ENCODE measurements at regions not wholly inside any gene's neighbourhood (a gene's known extent, or its start where the extent isn't known, plus 50 kb on each side); places are given as distances from the start of the nearest gene placed in this dataset.

GRCh38 chr15:60130821-60131220, 126.7 kb downstream of the FOXB1 start:
- WGBS, result 98% methylated on average over 7 of the region's 7 CpGs
- Histone ChIP-seq H3K4me3 (ENCODE audit: low read length) (no peak overlapping the region), H3K27me3 (ENCODE audit: insufficient read depth, low read length) (0 out of 2 replicates have a peak, but pooled peaks cover 3% of the 10 kb centered on the region), H3K9me3 (ENCODE audit: insufficient read depth, low read depth, low read length) (no peaks in the 10 kb centered on the region), H3K4me1 (ENCODE audit: insufficient read depth, low read length) (peaks cover 28% of the 10 kb centered on the region), H3K36me3 (ENCODE audit: insufficient read depth, low read length) (no peaks in the 10 kb centered on the region), H3K9ac (ENCODE audit: low read depth, low read length) (no peak overlapping the region), H3K27ac (ENCODE audit: low read depth, low read length) (no peak overlapping the region)

- Histone ChIP-seq H3K4me3 (ENCODE audit: low read length) (no peak overlapping the region), H3K27ac (ENCODE audit: low read depth, low read length) (no peak overlapping the region), H3K9me3 (ENCODE audit: insufficient read depth, low read depth, low read length) (no peaks in the 10 kb centered on the region), H3K36me3 (ENCODE audit: insufficient read depth, low read length) (no peaks in the 10 kb centered on the region), H3K9ac (ENCODE audit: low read depth, low read length) (no peak overlapping the region), H3K4me1 (ENCODE audit: insufficient read depth, low read length) (peaks cover 20% of the 10 kb centered on the region), H3K27me3 (ENCODE audit: insufficient read depth, low read length) (no peaks in the 10 kb centered on the region)
- WGBS, result 90% methylated on average over 1 of the region's 1 CpG
These were observed 130.5 kb downstream of the FOXB1 start for GRCh38 chr15:60134609-60135008.

DNA sequence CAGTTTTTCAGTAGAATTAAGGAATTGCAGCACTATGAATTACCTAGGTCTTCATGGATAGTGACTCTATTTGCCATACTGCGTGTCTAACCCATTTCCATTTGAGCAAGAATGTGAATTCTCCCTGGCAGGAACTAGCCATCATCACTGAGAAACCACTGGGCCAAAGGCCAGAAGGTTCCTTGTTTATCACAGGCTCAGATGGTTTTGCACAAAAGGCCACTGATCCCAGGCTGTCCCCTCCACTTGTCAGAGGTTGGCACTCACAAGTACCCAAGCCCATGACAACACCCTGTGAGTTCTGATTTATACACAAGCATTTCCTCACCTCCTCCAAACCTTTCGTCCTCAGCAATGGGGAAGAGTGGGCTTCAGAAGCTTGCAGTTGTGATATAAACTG, 131.8 kb downstream of the FOXB1 start:
- H3K27ac ChIP-seq (ENCODE audit: low read depth, low read length), result no peak overlapping the region
- no peaks in the 10 kb centered on the region for H3K36me3 ChIP-seq (ENCODE audit: insufficient read depth, low read length)
- no peaks in the 10 kb centered on the region for H3K9me3 ChIP-seq (ENCODE audit: insufficient read depth, low read depth, low read length)
- peaks cover 15% of the 10 kb centered on the region for H3K4me1 ChIP-seq (ENCODE audit: insufficient read depth, low read length)
- no peak overlapping the region for H3K9ac ChIP-seq (ENCODE audit: low read depth, low read length)
- 93% methylated on average over 2 of the region's 2 CpGs for WGBS
- no peaks in the 10 kb centered on the region for H3K27me3 ChIP-seq (ENCODE audit: insufficient read depth, low read length)
- H3K4me3 ChIP-seq (ENCODE audit: low read length), result no peak overlapping the region

DNA sequence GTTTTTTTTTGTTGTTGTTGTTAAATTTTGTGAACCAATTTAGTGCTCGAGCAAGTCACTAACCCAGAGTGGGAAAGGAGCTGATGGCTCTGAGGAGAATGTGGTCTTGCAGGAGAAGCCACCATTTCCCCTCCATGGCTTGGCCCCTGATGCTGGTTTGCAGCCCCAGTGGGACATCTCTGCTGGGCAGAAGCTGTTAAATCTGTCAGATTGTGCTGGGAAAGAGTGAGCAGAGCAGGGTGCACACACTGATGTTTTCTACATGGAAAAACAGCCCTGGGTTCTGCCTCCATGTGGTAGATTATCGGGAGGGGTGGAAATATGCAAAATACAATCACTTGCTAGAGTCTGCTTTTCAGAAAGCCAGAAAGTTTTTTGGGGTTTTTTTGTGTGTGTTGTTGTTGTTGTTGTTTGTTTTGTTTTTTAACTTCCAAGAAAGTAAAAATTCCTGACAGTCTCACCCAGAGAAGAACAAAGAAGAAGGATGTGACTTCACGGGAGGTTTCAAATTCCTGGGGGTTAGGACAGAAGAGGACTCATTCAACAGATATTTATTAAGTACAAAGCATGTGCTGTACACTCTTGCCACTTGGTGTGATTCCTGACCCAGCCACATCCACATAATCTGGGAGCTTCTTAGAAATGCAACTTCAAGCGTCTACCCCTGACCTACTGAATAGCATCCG, 133.7 kb downstream of the FOXB1 start:
- WGBS, result 84% methylated on average over 5 of the region's 5 CpGs
- no peak overlapping the region; the same call in 1 of the 2 replicates for H3K27ac ChIP-seq (ENCODE audit: low read depth, low read length)
- H3K9ac ChIP-seq (ENCODE audit: low read depth, low read length), result no peak overlapping the region

GRCh38 chr15:60138397-60138968, 134.4 kb downstream of the FOXB1 start:
- 96% methylated on average over 3 of the region's 3 CpGs for WGBS
- Histone ChIP-seq H3K27ac (ENCODE audit: low read depth, low read length) (no peak overlapping the region), H3K4me3 (ENCODE audit: low read length) (no peak overlapping the region), H3K4me1 (ENCODE audit: insufficient read depth, low read length) (peaks cover 15% of the 10 kb centered on the region), H3K27me3 (ENCODE audit: insufficient read depth, low read length) (no peaks in the 10 kb centered on the region), H3K9me3 (ENCODE audit: insufficient read depth, low read depth, low read length) (no peaks in the 10 kb centered on the region), H3K9ac (ENCODE audit: low read depth, low read length) (no peak overlapping the region), H3K36me3 (ENCODE audit: insufficient read depth, low read length) (no peaks in the 10 kb centered on the region)

More for the DNA sequence above, 133.7 kb downstream of the FOXB1 start:
- peaks cover 15% of the 10 kb centered on the region for H3K4me1 ChIP-seq (ENCODE audit: insufficient read depth, low read length)
- no peaks in the 10 kb centered on the region for H3K36me3 ChIP-seq (ENCODE audit: insufficient read depth, low read length)
- H3K9me3 ChIP-seq (ENCODE audit: insufficient read depth, low read depth, low read length), result no peaks in the 10 kb centered on the region
- H3K4me3 ChIP-seq (ENCODE audit: low read length), result no peak overlapping the region
- no peaks in the 10 kb centered on the region for H3K27me3 ChIP-seq (ENCODE audit: insufficient read depth, low read length)

- Histone ChIP-seq H3K9me3 (ENCODE audit: insufficient read depth, low read depth, low read length) (no peaks in the 10 kb centered on the region), H3K36me3 (ENCODE audit: insufficient read depth, low read length) (no peaks in the 10 kb centered on the region), H3K9ac (ENCODE audit: low read depth, low read length) (no peak overlapping the region), H3K27me3 (ENCODE audit: insufficient read depth, low read length) (no peaks in the 10 kb centered on the region), H3K4me3 (ENCODE audit: low read length) (no peak overlapping the region), H3K4me1 (ENCODE audit: insufficient read depth, low read length) (peaks cover 41% of the 10 kb centered on the region), H3K27ac (ENCODE audit: low read depth, low read length) (no peak overlapping the region)
- WGBS, result 92% methylated on average over 4 of the region's 4 CpGs
These were observed 148.3 kb downstream of the FOXB1 start for GRCh38 chr15:60152386-60152785.

DNA sequence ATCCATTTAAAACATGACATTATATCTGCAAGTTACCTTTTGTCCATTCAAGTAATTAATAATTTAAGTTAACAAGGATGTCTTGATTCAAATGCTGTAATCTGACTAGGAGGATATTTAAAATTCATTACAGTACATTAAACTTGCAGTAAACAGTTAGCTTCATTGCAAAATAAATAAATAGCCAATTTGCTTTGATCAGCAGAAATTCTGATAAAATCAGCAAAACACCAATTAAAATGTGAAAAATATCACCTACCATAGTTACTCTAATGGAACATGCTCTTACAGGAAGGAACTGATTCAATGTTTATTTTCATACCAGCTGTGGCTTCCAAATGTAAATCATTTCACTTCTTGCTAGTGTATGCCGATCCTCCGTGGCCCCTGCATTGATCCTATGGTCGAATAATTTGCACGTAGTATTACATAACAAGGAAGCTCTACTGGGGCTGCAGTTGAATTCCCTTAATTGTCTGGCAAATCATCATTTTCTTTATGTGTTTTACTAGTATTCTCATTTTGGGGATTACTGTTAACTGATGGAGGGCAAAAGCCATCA, 150.7 kb downstream of the FOXB1 start:
- Histone ChIP-seq H3K9me3 (ENCODE audit: insufficient read depth, low read depth, low read length) (no peaks in the 10 kb centered on the region), H3K27ac (ENCODE audit: low read depth, low read length) (no peak overlapping the region), H3K27me3 (ENCODE audit: insufficient read depth, low read length) (no peaks in the 10 kb centered on the region), H3K36me3 (ENCODE audit: insufficient read depth, low read length) (no peaks in the 10 kb centered on the region), H3K9ac (ENCODE audit: low read depth, low read length) (no peak overlapping the region), H3K4me1 (ENCODE audit: insufficient read depth, low read length) (peaks cover 28% of the 10 kb centered on the region), H3K4me3 (ENCODE audit: low read length) (no peak overlapping the region)
- WGBS, result 61% methylated on average over 4 of the region's 4 CpGs

- peaks cover 24% of the 10 kb centered on the region for H3K4me1 ChIP-seq (ENCODE audit: insufficient read depth, low read length)
- no peak overlapping the region for H3K4me3 ChIP-seq (ENCODE audit: low read length)
- 77% methylated on average over 3 of the region's 3 CpGs for WGBS
- H3K36me3 ChIP-seq (ENCODE audit: insufficient read depth, low read length), result no peaks in the 10 kb centered on the region
- H3K9ac ChIP-seq (ENCODE audit: low read depth, low read length), result no peak overlapping the region
- no peak overlapping the region for H3K27ac ChIP-seq (ENCODE audit: low read depth, low read length)
- no peaks in the 10 kb centered on the region for H3K9me3 ChIP-seq (ENCODE audit: insufficient read depth, low read depth, low read length)
- no peaks in the 10 kb centered on the region for H3K27me3 ChIP-seq (ENCODE audit: insufficient read depth, low read length)
These were observed 151.6 kb downstream of the FOXB1 start for GRCh38 chr15:60155661-60156060.

DNA sequence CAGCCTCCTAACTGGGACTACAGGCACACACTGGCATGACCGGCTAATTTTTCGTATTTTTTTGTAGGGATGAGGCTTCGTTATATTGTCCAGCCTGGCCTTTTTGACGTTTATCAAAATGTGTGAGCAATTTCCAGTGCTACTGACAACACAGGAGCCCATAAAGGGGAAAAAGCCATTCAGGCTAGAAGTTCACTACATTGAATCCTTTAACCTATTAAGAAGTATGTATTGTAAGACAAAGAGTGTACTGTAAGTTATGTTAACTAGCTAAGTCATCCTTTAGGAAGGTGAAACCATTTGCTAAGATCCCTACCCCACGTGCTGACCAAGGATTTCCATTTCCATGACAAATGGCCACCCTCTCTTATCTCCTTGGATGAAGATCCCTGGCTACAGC, 156.8 kb downstream of the FOXB1 start:
- peaks cover 6% of the 10 kb centered on the region; the same call in 1 of the 2 replicates for H3K4me1 ChIP-seq (ENCODE audit: insufficient read depth, low read length)
- H3K4me3 ChIP-seq (ENCODE audit: low read length), result no peak overlapping the region
- no peaks in the 10 kb centered on the region for H3K36me3 ChIP-seq (ENCODE audit: insufficient read depth, low read length)
- H3K9me3 ChIP-seq (ENCODE audit: insufficient read depth, low read depth, low read length), result no peaks in the 10 kb centered on the region
- WGBS, result 71% methylated on average over 5 of the region's 5 CpGs
- no peak overlapping the region for H3K27ac ChIP-seq (ENCODE audit: low read depth, low read length)
- H3K9ac ChIP-seq (ENCODE audit: low read depth, low read length), result no peak overlapping the region
- H3K27me3 ChIP-seq (ENCODE audit: insufficient read depth, low read length), result no peaks in the 10 kb centered on the region

DNA sequence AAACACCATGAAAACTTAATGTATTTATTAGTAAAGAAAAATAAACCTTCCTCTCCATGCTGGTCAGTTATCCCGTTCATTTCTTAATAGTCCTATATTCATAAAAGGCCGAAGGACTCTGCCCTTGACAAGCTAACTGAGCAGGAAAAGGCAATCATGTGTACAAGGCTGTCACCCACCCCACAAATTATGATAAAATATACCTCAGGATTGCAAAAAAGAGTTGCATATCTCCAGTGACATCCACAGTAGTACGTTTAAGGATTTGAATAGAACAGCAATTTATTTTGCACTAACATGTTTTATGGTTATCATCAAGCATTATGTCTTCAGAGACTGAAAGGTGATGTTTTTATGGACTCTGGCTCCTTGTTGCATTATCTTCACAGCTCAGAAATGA, 157.6 kb downstream of the FOXB1 start:
- no peak overlapping the region for H3K4me3 ChIP-seq (ENCODE audit: low read length)
- no peaks in the 10 kb centered on the region for H3K36me3 ChIP-seq (ENCODE audit: insufficient read depth, low read length)
- no peaks in the 10 kb centered on the region for H3K9me3 ChIP-seq (ENCODE audit: insufficient read depth, low read depth, low read length)
- H3K9ac ChIP-seq (ENCODE audit: low read depth, low read length), result no peak overlapping the region
- H3K27ac ChIP-seq (ENCODE audit: low read depth, low read length), result no peak overlapping the region
- H3K4me1 ChIP-seq (ENCODE audit: insufficient read depth, low read length), result peaks cover 6% of the 10 kb centered on the region; the same call in 1 of the 2 replicates
- no peaks in the 10 kb centered on the region for H3K27me3 ChIP-seq (ENCODE audit: insufficient read depth, low read length)
- 95% methylated on average over 3 of the region's 3 CpGs for WGBS

DNA sequence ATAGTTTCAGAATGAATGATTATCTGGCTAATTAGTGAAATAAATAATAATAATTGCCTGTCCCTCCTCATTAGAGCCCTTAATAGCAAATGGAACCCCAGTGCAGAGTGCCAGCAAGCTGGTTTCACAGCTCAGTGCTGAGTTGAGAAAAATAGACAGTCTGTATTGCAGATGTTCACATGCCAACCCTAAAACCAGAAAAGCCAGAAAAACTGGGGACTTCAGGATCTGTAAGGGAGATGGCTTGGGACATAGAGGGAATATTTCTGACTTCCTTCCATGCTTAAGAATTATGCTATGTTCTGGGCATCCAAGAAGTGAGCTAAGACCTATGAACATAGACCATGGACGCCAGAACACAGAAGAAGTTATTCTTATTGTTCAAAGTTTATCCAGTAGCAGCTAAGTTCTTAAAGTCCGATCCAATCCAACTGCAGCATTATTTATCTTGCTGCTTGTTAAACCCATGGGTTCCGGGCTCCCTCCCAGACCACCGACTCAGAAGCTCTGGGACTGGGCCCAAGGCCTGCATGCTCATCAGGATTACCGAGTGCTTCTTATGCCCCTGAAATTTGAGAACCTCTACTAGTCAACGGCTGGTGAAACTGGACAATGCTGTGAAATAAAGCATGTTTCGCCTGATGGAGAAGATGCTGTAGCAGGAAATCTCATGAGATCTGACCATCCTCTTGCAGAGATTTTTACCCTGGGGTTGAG, 158.3 kb downstream of the FOXB1 start:
- Histone ChIP-seq H3K4me3 (ENCODE audit: low read length) (no peak overlapping the region), H3K9ac (ENCODE audit: low read depth, low read length) (no peak overlapping the region), H3K36me3 (ENCODE audit: insufficient read depth, low read length) (no peaks in the 10 kb centered on the region), H3K4me1 (ENCODE audit: insufficient read depth, low read length) (peaks cover 6% of the 10 kb centered on the region; the same call in 1 of the 2 replicates), H3K27ac (ENCODE audit: low read depth, low read length) (no peak overlapping the region), H3K9me3 (ENCODE audit: insufficient read depth, low read depth, low read length) (no peaks in the 10 kb centered on the region), H3K27me3 (ENCODE audit: insufficient read depth, low read length) (no peaks in the 10 kb centered on the region)
- WGBS, result 80% methylated on average over 7 of the region's 7 CpGs

All from HUES64 (cell line).